ENCODE measurements at regions not wholly inside any gene's neighbourhood (a gene's known extent, or its start where the extent isn't known, plus 50 kb on each side); places are given as distances from the start of the nearest gene placed in this dataset.

DNA sequence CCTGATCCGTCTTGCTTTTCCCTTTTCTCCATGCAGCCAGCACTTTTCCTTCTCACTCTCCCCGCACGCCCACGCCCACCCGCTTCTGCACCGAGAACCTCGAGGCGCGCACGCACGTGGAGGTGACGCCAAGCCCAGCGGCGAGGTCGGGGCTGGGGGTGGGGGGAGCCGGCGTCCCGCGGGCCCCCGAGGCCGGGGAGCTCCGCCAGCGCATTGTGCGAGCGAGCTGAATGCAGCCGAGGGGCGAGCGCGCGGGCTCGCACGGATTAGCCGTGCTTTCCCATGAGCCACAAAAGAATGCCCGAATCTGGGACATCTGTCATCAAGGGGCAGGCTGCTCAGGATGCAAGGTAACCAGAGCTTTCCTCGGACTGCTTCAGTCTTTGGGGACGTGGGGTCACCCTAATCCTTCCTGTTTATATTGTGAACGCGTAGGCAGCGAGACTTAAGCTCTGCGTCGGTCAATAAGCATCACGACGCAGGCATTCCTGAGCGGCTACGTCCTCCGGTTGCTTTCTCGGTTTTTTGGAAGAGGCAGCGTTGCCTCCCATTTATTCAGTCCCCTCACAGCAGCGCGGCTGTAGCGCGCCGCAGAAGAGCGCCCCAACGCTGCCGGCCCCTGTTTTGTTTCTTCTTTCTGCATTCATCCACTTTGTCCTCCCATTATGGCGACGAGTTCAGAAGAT lies 67.3 kb upstream of the AKT3 start:
- intact Hi-C loops (cut with micrococcal nuclease): no loop called here
- H2AFZ ChIP-seq (ENCODE audit: low read depth, low read length, poor library complexity, severe bottlenecking): no peak overlapping the region
- no peaks in the 10 kb centered on the region for H3K9me3 ChIP-seq (ENCODE audit: control insufficient read depth in 1 of 2, insufficient read depth in 1 of 2, low read depth in 1 of 2, low read length in 2 of 2)
- DNase-seq (ENCODE audit: low read depth, low spot score) (no peak), ATAC-seq (no peak)
- ChIA-PET POLR2A (no interaction called here), CTCF (no interaction called here), RAD21 (ENCODE audit: low non-redundant PET in 1 of 2, low total read pairs in 2 of 2, uncharacterized antibody in 2 of 2, unreplicated experiment in 2 of 2) (no interaction called here)
- H3K9ac ChIP-seq (ENCODE audit: low read length): no peak overlapping the region
- H3K27me3 ChIP-seq (ENCODE audit: insufficient read depth, low read length): peaks cover 50% of the 10 kb centered on the region
- no peaks in the 10 kb centered on the region for H4K20me1 ChIP-seq (ENCODE audit: insufficient read depth)
- no peak overlapping the region for H3K4me2 ChIP-seq (ENCODE audit: low read length)
- H3K4me3 ChIP-seq (replicated peaks in 1 of 2; ENCODE audit: low read depth in 1 of 2, low read length in 2 of 2): no peak overlapping the region
- no peaks in the 10 kb centered on the region for H3K9me2 ChIP-seq (ENCODE audit: insufficient read depth)
- BruUV-seq (replicated peaks): no TSS peak
- no peaks in the 10 kb centered on the region for H3K36me3 ChIP-seq (ENCODE audit: control insufficient read depth in 1 of 2, insufficient read depth in 2 of 2, low read length in 2 of 2)
- H3K27ac ChIP-seq (ENCODE audit: low read depth, low read length): no peak overlapping the region
- no peak for TF ChIP-seq ZFX (IDR thresholded peaks at IDR 0.05)
- TF ChIP-seq YY1 (IDR thresholded peaks at IDR 0.05; ENCODE audit: extremely low read depth, insufficient replicate concordance, low read depth, low read length): no peak
- TF ChIP-seq EZH2 (IDR thresholded peaks at IDR 0.05): no peak
- TF ChIP-seq ELF1 (IDR thresholded peaks at IDR 0.05; ENCODE audit: borderline replicate concordance, low read depth): no peak
- TF ChIP-seq POLR2A (IDR thresholded peaks at IDR 0.05; ENCODE audit: borderline replicate concordance, extremely low read depth, insufficient read depth, insufficient read length): no peak
- TF ChIP-seq SRF (IDR thresholded peaks at IDR 0.05; ENCODE audit: low read depth): no peak
- no peak for TF ChIP-seq ZNF274 (IDR thresholded peaks at IDR 0.05; ENCODE audit: low read depth, low read length)
- TF ChIP-seq CEBPB (IDR thresholded peaks at IDR 0.05; ENCODE audit: low read depth): no peak
- no peak for TF ChIP-seq CBX3 (IDR thresholded peaks at IDR 0.05; ENCODE audit: low read depth)
- no peak for TF ChIP-seq FOSL1 (IDR thresholded peaks at IDR 0.05; ENCODE audit: low read depth)
- TF ChIP-seq, protein P1, sequence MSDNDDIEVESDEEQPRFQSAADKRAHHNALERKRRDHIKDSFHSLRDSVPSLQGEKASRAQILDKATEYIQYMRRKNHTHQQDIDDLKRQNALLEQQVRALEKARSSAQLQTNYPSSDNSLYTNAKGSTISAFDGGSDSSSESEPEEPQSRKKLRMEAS (IDR thresholded peaks at IDR 0.05): no peak
- no peaks in the 10 kb centered on the region for H3K79me2 ChIP-seq (ENCODE audit: insufficient read depth, low read length)
- H3K4me1 ChIP-seq (ENCODE audit: control insufficient read depth in 1 of 2, insufficient read depth in 2 of 2, low read length in 2 of 2): no peaks in the 10 kb centered on the region

GRCh38 chr1:243916160-243916559 lies 66.1 kb upstream of the AKT3 start:
- H3K9me2 ChIP-seq (ENCODE audit: insufficient read depth): no peaks in the 10 kb centered on the region
- no peaks in the 10 kb centered on the region for H3K9me3 ChIP-seq (ENCODE audit: control insufficient read depth in 1 of 2, insufficient read depth in 1 of 2, low read depth in 1 of 2, low read length in 2 of 2)
- no peak overlapping the region for H2AFZ ChIP-seq (ENCODE audit: low read depth, low read length, poor library complexity, severe bottlenecking)
- POLR2A ChIA-PET: no interaction called here
- RAD21 ChIA-PET (ENCODE audit: low non-redundant PET in 1 of 2, low total read pairs in 2 of 2, uncharacterized antibody in 2 of 2, unreplicated experiment in 2 of 2): no interaction called here
- H3K79me2 ChIP-seq (ENCODE audit: insufficient read depth, low read length): no peaks in the 10 kb centered on the region
- no peak overlapping the region for H3K4me2 ChIP-seq (ENCODE audit: low read length)
- H3K36me3 ChIP-seq (ENCODE audit: control insufficient read depth in 1 of 2, insufficient read depth in 2 of 2, low read length in 2 of 2): no peaks in the 10 kb centered on the region
- CTCF ChIA-PET: no interaction called here
- H3K27ac ChIP-seq (ENCODE audit: low read depth, low read length): no peak overlapping the region
- H3K4me1 ChIP-seq (ENCODE audit: control insufficient read depth in 1 of 2, insufficient read depth in 2 of 2, low read length in 2 of 2): no peaks in the 10 kb centered on the region
- H4K20me1 ChIP-seq (ENCODE audit: insufficient read depth): no peaks in the 10 kb centered on the region
- peaks cover 43% of the 10 kb centered on the region for H3K27me3 ChIP-seq (ENCODE audit: insufficient read depth, low read length)
- ATAC-seq (no peak), DNase-seq (ENCODE audit: low read depth, low spot score) (no peak)
- H3K9ac ChIP-seq (ENCODE audit: low read length): no peak overlapping the region
- no TSS peak for BruUV-seq (replicated peaks)
- intact Hi-C loops (cut with micrococcal nuclease): no loop called here
- H3K4me3 ChIP-seq (replicated peaks in 1 of 2; ENCODE audit: low read depth in 1 of 2, low read length in 2 of 2): no peak overlapping the region
- TF ChIP-seq EZH2 (IDR thresholded peaks at IDR 0.05) (no peak), ELF1 (IDR thresholded peaks at IDR 0.05; ENCODE audit: borderline replicate concordance, low read depth) (no peak), SRF (IDR thresholded peaks at IDR 0.05; ENCODE audit: low read depth) (no peak), FOSL1 (IDR thresholded peaks at IDR 0.05; ENCODE audit: low read depth) (no peak), ZFX (IDR thresholded peaks at IDR 0.05) (no peak), YY1 (IDR thresholded peaks at IDR 0.05; ENCODE audit: extremely low read depth, insufficient replicate concordance, low read depth, low read length) (no peak), SIN3A (IDR thresholded peaks at IDR 0.05; ENCODE audit: low read depth) (no peak), REST (IDR thresholded peaks at IDR 0.05; ENCODE audit: low read depth) (no peak)
- TF ChIP-seq, protein P2, sequence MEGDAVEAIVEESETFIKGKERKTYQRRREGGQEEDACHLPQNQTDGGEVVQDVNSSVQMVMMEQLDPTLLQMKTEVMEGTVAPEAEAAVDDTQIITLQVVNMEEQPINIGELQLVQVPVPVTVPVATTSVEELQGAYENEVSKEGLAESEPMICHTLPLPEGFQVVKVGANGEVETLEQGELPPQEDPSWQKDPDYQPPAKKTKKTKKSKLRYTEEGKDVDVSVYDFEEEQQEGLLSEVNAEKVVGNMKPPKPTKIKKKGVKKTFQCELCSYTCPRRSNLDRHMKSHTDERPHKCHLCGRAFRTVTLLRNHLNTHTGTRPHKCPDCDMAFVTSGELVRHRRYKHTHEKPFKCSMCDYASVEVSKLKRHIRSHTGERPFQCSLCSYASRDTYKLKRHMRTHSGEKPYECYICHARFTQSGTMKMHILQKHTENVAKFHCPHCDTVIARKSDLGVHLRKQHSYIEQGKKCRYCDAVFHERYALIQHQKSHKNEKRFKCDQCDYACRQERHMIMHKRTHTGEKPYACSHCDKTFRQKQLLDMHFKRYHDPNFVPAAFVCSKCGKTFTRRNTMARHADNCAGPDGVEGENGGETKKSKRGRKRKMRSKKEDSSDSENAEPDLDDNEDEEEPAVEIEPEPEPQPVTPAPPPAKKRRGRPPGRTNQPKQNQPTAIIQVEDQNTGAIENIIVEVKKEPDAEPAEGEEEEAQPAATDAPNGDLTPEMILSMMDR (IDR thresholded peaks at IDR 0.05 in 2 of 3, conservative IDR thresholded peaks at IDR 0.05 in 1 of 3; ENCODE audit: borderline replicate concordance in 1 of 3, insufficient read depth in 1 of 3, low read depth in 2 of 3, low read length in 2 of 3): no peak
- TF ChIP-seq, protein P1 (IDR thresholded peaks at IDR 0.05): no peak
